ENCODE measurements at regions not wholly inside any gene's neighbourhood (a gene's known extent, or its start where the extent isn't known, plus 50 kb on each side); places are given as distances from the start of the nearest gene placed in this dataset.

GRCh38 chr5:87094833-87095232 is 172.8 kb upstream of the RASA1 start:
- Histone ChIP-seq H3K27me3 (ENCODE audit: control insufficient read depth, insufficient read depth, low read length) (no peaks in the 10 kb centered on the region), H3K4me3 (ENCODE audit: low read length) (no peak overlapping the region), H3K9ac (ENCODE audit: low read depth, low read length) (no peak overlapping the region), H3K9me3 (replicated peaks; ENCODE audit: low read length) (no peaks in the 10 kb centered on the region), H3K4me2 (ENCODE audit: low read length) (no peak overlapping the region), H3K36me3 (ENCODE audit: insufficient read depth, low read length) (no peaks in the 10 kb centered on the region), H3K4me1 (ENCODE audit: control insufficient read depth, insufficient read depth, low read length) (no peaks in the 10 kb centered on the region)

- H3K4me1 ChIP-seq (ENCODE audit: control insufficient read depth, insufficient read depth, low read length): no peaks in the 10 kb centered on the region
- no peaks in the 10 kb centered on the region for H3K9me3 ChIP-seq (replicated peaks; ENCODE audit: low read length)
- no peak overlapping the region for H3K4me2 ChIP-seq (ENCODE audit: low read length)
- H3K9ac ChIP-seq (ENCODE audit: low read depth, low read length): no peak overlapping the region
- H3K36me3 ChIP-seq (ENCODE audit: insufficient read depth, low read length): no peaks in the 10 kb centered on the region
- H3K4me3 ChIP-seq (ENCODE audit: low read length): no peak overlapping the region
- H3K27me3 ChIP-seq (ENCODE audit: control insufficient read depth, insufficient read depth, low read length): no peaks in the 10 kb centered on the region
Observed at GRCh38 chr5:87095787-87096186, 171.9 kb upstream of the RASA1 start.

GRCh38 chr5:87097664-87098063 is 170.0 kb upstream of the RASA1 start:
- no peaks in the 10 kb centered on the region for H3K36me3 ChIP-seq (ENCODE audit: insufficient read depth, low read length)
- no peaks in the 10 kb centered on the region for H3K4me1 ChIP-seq (ENCODE audit: control insufficient read depth, insufficient read depth, low read length)
- H3K27me3 ChIP-seq (ENCODE audit: control insufficient read depth, insufficient read depth, low read length): no peaks in the 10 kb centered on the region
- H3K9me3 ChIP-seq (replicated peaks; ENCODE audit: low read length): no peaks in the 10 kb centered on the region
- H3K4me2 ChIP-seq (ENCODE audit: low read length): no peak overlapping the region
- H3K9ac ChIP-seq (ENCODE audit: low read depth, low read length): no peak overlapping the region
- no peak overlapping the region for H3K4me3 ChIP-seq (ENCODE audit: low read length)

- H3K4me1 ChIP-seq (ENCODE audit: control insufficient read depth, insufficient read depth, low read length): no peaks in the 10 kb centered on the region
Observed at GRCh38 chr5:87099291-87099839, 168.3 kb upstream of the RASA1 start.

GRCh38 chr5:87099968-87100367 is 167.7 kb upstream of the RASA1 start:
- H3K4me2 ChIP-seq (ENCODE audit: low read length): no peak overlapping the region
- no peak overlapping the region for H3K4me3 ChIP-seq (ENCODE audit: low read length)
- no peak overlapping the region for H3K9ac ChIP-seq (ENCODE audit: low read depth, low read length)
- no peaks in the 10 kb centered on the region for H3K4me1 ChIP-seq (ENCODE audit: control insufficient read depth, insufficient read depth, low read length)
- H3K36me3 ChIP-seq (ENCODE audit: insufficient read depth, low read length): no peaks in the 10 kb centered on the region
- H3K27me3 ChIP-seq (ENCODE audit: control insufficient read depth, insufficient read depth, low read length): no peaks in the 10 kb centered on the region
- H3K9me3 ChIP-seq (replicated peaks; ENCODE audit: low read length): no peaks in the 10 kb centered on the region

More at GRCh38 chr5:87099291-87099839, 168.3 kb upstream of the RASA1 start:
- Histone ChIP-seq H3K4me3 (ENCODE audit: low read length) (no peak overlapping the region), H3K27me3 (ENCODE audit: control insufficient read depth, insufficient read depth, low read length) (no peaks in the 10 kb centered on the region), H3K9ac (ENCODE audit: low read depth, low read length) (no peak overlapping the region), H3K4me2 (ENCODE audit: low read length) (no peak overlapping the region), H3K9me3 (replicated peaks; ENCODE audit: low read length) (no peaks in the 10 kb centered on the region), H3K36me3 (ENCODE audit: insufficient read depth, low read length) (no peaks in the 10 kb centered on the region)

- Histone ChIP-seq H3K9ac (ENCODE audit: low read depth, low read length) (no peak overlapping the region), H3K36me3 (ENCODE audit: insufficient read depth, low read length) (no peaks in the 10 kb centered on the region), H3K4me3 (ENCODE audit: low read length) (no peak overlapping the region), H3K27me3 (ENCODE audit: control insufficient read depth, insufficient read depth, low read length) (no peaks in the 10 kb centered on the region), H3K4me1 (ENCODE audit: control insufficient read depth, insufficient read depth, low read length) (no peaks in the 10 kb centered on the region), H3K4me2 (ENCODE audit: low read length) (no peak overlapping the region), H3K9me3 (replicated peaks; ENCODE audit: low read length) (no peaks in the 10 kb centered on the region)
Observed at GRCh38 chr5:87101321-87101720, 166.4 kb upstream of the RASA1 start.

- H3K4me2 ChIP-seq (ENCODE audit: low read length): no peak overlapping the region
- H3K9ac ChIP-seq (ENCODE audit: low read depth, low read length): no peak overlapping the region
- no peaks in the 10 kb centered on the region for H3K9me3 ChIP-seq (replicated peaks; ENCODE audit: low read length)
- H3K36me3 ChIP-seq (ENCODE audit: insufficient read depth, low read length): no peaks in the 10 kb centered on the region
- H3K4me1 ChIP-seq (ENCODE audit: control insufficient read depth, insufficient read depth, low read length): no peaks in the 10 kb centered on the region
- no peak overlapping the region for H3K4me3 ChIP-seq (ENCODE audit: low read length)
- H3K27me3 ChIP-seq (ENCODE audit: control insufficient read depth, insufficient read depth, low read length): no peaks in the 10 kb centered on the region
Observed at GRCh38 chr5:87102841-87103240, 164.8 kb upstream of the RASA1 start.

- no peak overlapping the region for H3K4me2 ChIP-seq (ENCODE audit: low read length)
- no peaks in the 10 kb centered on the region for H3K4me1 ChIP-seq (ENCODE audit: control insufficient read depth, insufficient read depth, low read length)
- H3K4me3 ChIP-seq (ENCODE audit: low read length): no peak overlapping the region
- H3K27me3 ChIP-seq (ENCODE audit: control insufficient read depth, insufficient read depth, low read length): no peaks in the 10 kb centered on the region
- H3K36me3 ChIP-seq (ENCODE audit: insufficient read depth, low read length): no peaks in the 10 kb centered on the region
- H3K9ac ChIP-seq (ENCODE audit: low read depth, low read length): no peak overlapping the region
- no peaks in the 10 kb centered on the region for H3K9me3 ChIP-seq (replicated peaks; ENCODE audit: low read length)
Observed at GRCh38 chr5:87103616-87104287, 163.9 kb upstream of the RASA1 start.

- no peaks in the 10 kb centered on the region for H3K27me3 ChIP-seq (ENCODE audit: control insufficient read depth, insufficient read depth, low read length)
- H3K9ac ChIP-seq (ENCODE audit: low read depth, low read length): no peak overlapping the region
- no peaks in the 10 kb centered on the region for H3K36me3 ChIP-seq (ENCODE audit: insufficient read depth, low read length)
- no peak overlapping the region for H3K4me2 ChIP-seq (ENCODE audit: low read length)
- H3K4me3 ChIP-seq (ENCODE audit: low read length): no peak overlapping the region
- H3K4me1 ChIP-seq (ENCODE audit: control insufficient read depth, insufficient read depth, low read length): no peaks in the 10 kb centered on the region
- H3K9me3 ChIP-seq (replicated peaks; ENCODE audit: low read length): no peaks in the 10 kb centered on the region
Observed at GRCh38 chr5:87105577-87105976, 162.1 kb upstream of the RASA1 start.

GRCh38 chr5:87109746-87110145 is 157.9 kb upstream of the RASA1 start:
- Histone ChIP-seq H3K4me1 (ENCODE audit: control insufficient read depth, insufficient read depth, low read length) (peaks cover 20% of the 10 kb centered on the region), H3K27me3 (ENCODE audit: control insufficient read depth, insufficient read depth, low read length) (no peaks in the 10 kb centered on the region), H3K9ac (ENCODE audit: low read depth, low read length) (no peak overlapping the region), H3K4me3 (ENCODE audit: low read length) (no peak overlapping the region), H3K4me2 (ENCODE audit: low read length) (no peak overlapping the region), H3K36me3 (ENCODE audit: insufficient read depth, low read length) (no peaks in the 10 kb centered on the region), H3K9me3 (replicated peaks; ENCODE audit: low read length) (no peaks in the 10 kb centered on the region)

GRCh38 chr5:87110721-87111120 is 157.0 kb upstream of the RASA1 start:
- no peak overlapping the region for H3K4me2 ChIP-seq (ENCODE audit: low read length)
- peaks cover 21% of the 10 kb centered on the region for H3K4me1 ChIP-seq (ENCODE audit: control insufficient read depth, insufficient read depth, low read length)
- no peaks in the 10 kb centered on the region for H3K36me3 ChIP-seq (ENCODE audit: insufficient read depth, low read length)
- H3K27me3 ChIP-seq (ENCODE audit: control insufficient read depth, insufficient read depth, low read length): no peaks in the 10 kb centered on the region
- H3K4me3 ChIP-seq (ENCODE audit: low read length): no peak overlapping the region
- H3K9ac ChIP-seq (ENCODE audit: low read depth, low read length): no peak overlapping the region
- no peaks in the 10 kb centered on the region for H3K9me3 ChIP-seq (replicated peaks; ENCODE audit: low read length)

GRCh38 chr5:87113861-87114260 is 153.8 kb upstream of the RASA1 start:
- Histone ChIP-seq H3K4me2 (ENCODE audit: low read length) (peak overlapping the region; percentile 44), H3K4me3 (ENCODE audit: low read length) (no peak overlapping the region)

More at GRCh38 chr5:87113861-87114260, 153.8 kb upstream of the RASA1 start:
- Histone ChIP-seq H3K36me3 (ENCODE audit: insufficient read depth, low read length) (no peaks in the 10 kb centered on the region), H3K4me1 (ENCODE audit: control insufficient read depth, insufficient read depth, low read length) (peaks cover 27% of the 10 kb centered on the region), H3K9ac (ENCODE audit: low read depth, low read length) (peak overlapping the region; percentile 58), H3K27me3 (ENCODE audit: control insufficient read depth, insufficient read depth, low read length) (no peaks in the 10 kb centered on the region), H3K9me3 (replicated peaks; ENCODE audit: low read length) (no peaks in the 10 kb centered on the region)

Measured in skeletal muscle satellite cell (primary cell).